Epithelial cell of esophagus (primary cell): ENCODE measurements at regions not wholly inside any gene's neighbourhood (a gene's known extent, or its start where the extent isn't known, plus 50 kb on each side); places are given as distances from the start of the nearest gene placed in this dataset.

Experiments
- DNase-seq: peaks from one replicate; pipeline ENCODE4 v3.0.0; 2010; ENCODE audit warnings: low read depth
- H3K4me3 ChIP-seq: 2 replicates; pipeline ENCODE4 v1.5.1; 2011; ENCODE audit warnings: mild to moderate bottlenecking, low read length, control low read depth
- CTCF ChIP-seq: IDR thresholded peaks from 2 replicates; pipeline ENCODE4 v1.5.1; 2011; ENCODE audit warnings: low read depth, mild to moderate bottlenecking, low read length, control low read depth, inconsistent platforms; ENCODE audit not compliant: insufficient read depth; ENCODE audit errors: missing control alignments

DNA sequence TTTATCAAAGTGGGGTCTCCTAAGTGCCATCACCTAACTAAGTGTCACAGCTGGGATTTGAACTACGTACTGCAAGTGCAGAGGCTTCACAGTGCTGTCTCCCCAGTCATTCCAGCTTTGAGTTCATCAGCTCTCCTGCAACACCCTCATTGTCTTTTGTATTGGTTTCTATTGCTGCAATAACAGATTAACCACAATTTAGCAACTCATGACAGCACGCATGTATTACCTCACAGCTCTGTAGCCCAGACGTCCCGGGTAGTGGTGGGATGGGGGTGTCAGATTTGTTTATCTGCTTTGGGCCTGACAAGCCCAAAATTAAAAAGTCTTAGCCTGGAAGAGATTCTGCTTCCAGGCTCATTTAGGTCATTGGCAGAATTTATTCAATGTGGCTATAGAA lies 220.5 kb upstream of the LRRN1 start:
- H3K4me3 ChIP-seq = no peak overlapping the region
- no peak for TF ChIP-seq CTCF
- DNase-seq = no peak

GRCh38 chr3:3577823-3578222 lies 221.4 kb upstream of the LRRN1 start:
- H3K4me3 ChIP-seq = no peak overlapping the region
- no peak for TF ChIP-seq CTCF
- no peak for DNase-seq

DNA sequence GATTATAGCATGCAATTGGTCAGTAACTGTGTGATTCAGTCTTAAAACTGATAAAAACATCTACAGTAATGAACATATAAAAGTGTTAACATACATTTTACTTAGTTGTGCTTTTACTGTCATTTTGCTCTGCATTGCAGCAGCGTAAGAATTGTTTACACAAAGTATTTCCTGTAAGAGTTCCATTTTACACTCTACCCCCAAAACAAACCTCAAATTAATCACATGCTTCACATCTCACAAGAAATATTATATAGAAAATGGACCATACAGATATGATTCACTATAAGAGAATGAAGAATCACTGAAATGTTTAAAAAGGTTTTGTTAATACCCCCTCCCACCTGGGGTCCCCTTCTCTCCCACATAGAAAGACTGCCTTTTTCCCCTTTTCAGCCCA lies 225.9 kb upstream of the LRRN1 start:
- no peak overlapping the region for H3K4me3 ChIP-seq
- DNase-seq = no peak
- TF ChIP-seq CTCF = no peak

DNA sequence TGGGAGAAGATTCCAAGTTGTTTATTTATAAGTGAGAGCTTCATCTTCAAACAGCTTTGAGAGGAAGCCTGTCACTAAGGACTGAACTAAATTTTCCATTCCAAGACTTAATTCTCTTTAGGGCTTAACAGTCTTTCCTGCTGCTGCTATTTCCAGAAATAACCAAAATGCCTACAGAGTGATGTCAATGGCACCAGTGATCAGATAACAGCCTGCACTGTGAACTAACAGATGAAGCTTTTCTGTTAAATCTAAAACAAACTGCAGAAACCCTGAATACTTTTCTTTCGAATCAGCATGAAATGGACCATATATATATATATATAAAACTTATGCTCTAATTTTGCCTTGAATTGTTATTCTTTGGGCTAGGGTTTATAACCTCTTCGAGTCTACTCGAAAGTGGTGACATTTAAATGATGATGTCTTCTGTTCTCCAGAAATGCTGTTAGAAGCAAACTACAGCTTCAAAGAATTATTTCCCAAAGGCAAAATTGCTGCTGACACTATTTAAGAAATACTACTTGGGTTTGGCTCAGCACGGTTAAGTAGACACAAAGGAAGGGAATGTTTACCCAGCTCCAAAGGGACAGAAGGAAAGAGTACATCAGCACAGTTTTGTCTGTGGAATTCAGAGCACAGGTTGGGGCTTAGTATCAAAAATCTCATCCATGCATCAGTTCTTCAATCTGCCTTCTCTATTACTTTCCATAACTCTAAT lies 238.5 kb upstream of the LRRN1 start:
- DNase-seq = no peak
- H3K4me3 ChIP-seq = no peak overlapping the region
- TF ChIP-seq CTCF = no peak

DNA sequence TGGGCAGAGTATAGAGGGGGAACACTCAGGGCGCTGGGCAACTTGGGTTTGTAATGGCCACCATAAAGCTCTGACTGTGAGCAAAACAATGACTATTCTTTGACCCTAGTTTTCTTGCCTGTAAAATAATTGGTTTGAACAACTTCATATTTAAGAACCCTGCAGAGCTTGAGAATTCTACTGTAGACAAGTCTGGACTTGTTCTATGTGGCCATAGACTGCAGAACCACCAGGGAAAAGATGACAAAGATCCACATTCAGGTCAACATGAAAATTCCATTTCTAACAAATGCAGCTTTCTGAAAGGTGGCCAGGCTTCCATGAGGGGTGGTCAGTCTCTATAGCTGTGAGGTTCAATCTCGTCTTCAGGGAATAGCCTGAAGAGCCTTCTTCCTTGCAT lies 239.4 kb upstream of the LRRN1 start:
- no peak for TF ChIP-seq CTCF
- peak; percentile 54 for DNase-seq
- no peak overlapping the region for H3K4me3 ChIP-seq

DNA sequence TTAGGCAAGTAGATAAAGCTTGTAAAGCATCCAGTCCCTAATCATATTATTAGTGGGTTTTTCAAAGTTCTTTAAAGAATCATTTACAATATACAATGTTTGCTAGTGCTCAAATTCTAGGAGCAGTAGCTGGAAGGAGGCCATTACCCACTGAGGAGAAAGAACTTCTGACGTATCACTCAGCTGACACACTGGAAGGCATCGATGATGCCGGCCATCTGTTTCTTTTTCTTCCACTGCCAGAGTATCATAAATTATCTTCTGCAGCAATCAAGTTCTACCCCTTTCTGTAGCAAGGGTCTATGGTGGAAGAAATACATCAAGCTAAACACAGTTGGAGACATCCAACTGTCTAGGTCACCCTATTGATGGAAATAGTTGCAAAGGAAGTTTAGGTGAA lies 243.2 kb upstream of the LRRN1 start:
- H3K4me3 ChIP-seq = no peak overlapping the region
- DNase-seq = no peak
- TF ChIP-seq CTCF = no peak

DNA sequence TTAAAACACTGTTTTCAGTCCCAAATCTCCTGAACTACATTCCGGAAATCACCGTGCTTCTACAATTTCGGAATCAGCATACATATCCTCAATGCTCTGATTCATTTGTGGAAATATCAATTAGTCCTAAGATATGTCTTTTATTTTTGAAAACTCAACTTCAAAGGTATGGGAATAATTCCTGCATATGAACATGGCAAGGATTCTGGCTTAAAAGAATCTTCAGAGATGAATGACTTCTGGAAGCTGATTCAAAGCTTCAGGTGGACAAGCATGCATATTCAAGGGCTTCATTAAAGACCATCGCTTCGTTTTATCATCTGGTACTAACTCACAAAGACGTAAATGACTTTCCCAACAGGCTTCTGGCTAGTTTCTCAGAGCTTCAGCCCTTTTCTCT lies 246.0 kb upstream of the LRRN1 start:
- no peak overlapping the region for H3K4me3 ChIP-seq
- no peak for DNase-seq
- no peak for TF ChIP-seq CTCF
